Thoracic aorta (tissue), 2 donors: ENCODE measurements at regions not wholly inside any gene's neighbourhood (a gene's known extent, or its start where the extent isn't known, plus 50 kb on each side); places are given as distances from the start of the nearest gene placed in this dataset.

Experiments used
- ATAC-seq: fragments of 150-250 bp; one replicate; pipeline ENCODE4 v1.8.0; 2017; ENCODE audit warnings: low read depth; ENCODE audit not compliant: insufficient number of reproducible peaks, low FRiP score
- DNase-seq: peaks from one replicate; pipeline ENCODE4 v3.0.0-alpha.2; 2020; ENCODE audit warnings: low spot score
- H3K27ac ChIP-seq, 2 donors: fragments of 200-600 bp; sonication (generic); 1 replicate in 1 of 2; 2 replicates in 1 of 2; pipeline ENCODE4 v1.5.1; 2016; ENCODE audit warnings: mild to moderate bottlenecking in 2 of 2, moderate library complexity in 2 of 2
- H3K27me3 ChIP-seq: fragments of 200-600 bp; sonication (generic); replicated peaks from 2 replicates; pipeline ENCODE4 v1.6.0; 2016; ENCODE audit warnings: mild to moderate bottlenecking; ENCODE audit not compliant: insufficient read depth
- H3K36me3 ChIP-seq: fragments of 200-600 bp; sonication (generic); one replicate; pipeline ENCODE4 v1.5.1; 2016
- H3K4me1 ChIP-seq, 2 donors: fragments of 200-600 bp; sonication (generic); 1 replicate in 1 of 2; 2 replicates in 1 of 2; pipeline versions ENCODE4 v1.5.1 to v1.6.0; 2016; ENCODE audit warnings: low read depth in 2 of 2, mild to moderate bottlenecking in 1 of 2; ENCODE audit not compliant: control insufficient read depth in 1 of 2
- H3K4me3 ChIP-seq: fragments of 200-600 bp; sonication (generic); 2 replicates; pipeline ENCODE4 v1.5.1; 2016; ENCODE audit warnings: mild to moderate bottlenecking
- H3K9me3 ChIP-seq: fragments of 200-600 bp; sonication (generic); 2 replicates; pipeline ENCODE4 v1.5.1; 2016
- TF ChIP-seq, protein P1 (sequence below): fragments of 200-600 bp; sonication (generic); IDR thresholded peaks from one replicate; pipeline ENCODE4 v1.5.1; 2019; ENCODE audit warnings: antibody characterized with exemption

DNA sequence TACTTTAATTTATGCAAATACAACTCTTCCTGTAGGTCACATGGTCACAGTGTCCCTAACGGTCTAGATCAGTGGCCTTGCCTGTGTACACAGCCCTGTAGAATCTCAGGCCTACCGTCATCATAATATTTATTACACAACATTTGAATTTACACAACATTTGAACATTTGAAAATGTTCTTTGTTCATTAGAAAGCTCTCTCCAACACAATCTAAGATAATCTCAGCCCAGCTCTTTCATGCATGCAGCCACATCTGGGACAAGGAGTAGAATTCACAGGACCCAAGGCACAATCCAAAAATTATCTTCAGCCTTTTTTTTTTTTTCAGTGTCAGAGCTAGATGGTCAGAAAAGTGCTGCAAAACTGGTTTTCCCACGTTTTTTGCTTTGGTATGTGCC, 892.8 kb downstream of the TFAP2A start:
- no peak overlapping the region for H3K4me3 ChIP-seq
- DNase-seq: no peak
- H3K36me3 ChIP-seq: no peaks in the 10 kb centered on the region
- no peak overlapping the region for H3K27ac ChIP-seq
- TF ChIP-seq, protein P1, sequence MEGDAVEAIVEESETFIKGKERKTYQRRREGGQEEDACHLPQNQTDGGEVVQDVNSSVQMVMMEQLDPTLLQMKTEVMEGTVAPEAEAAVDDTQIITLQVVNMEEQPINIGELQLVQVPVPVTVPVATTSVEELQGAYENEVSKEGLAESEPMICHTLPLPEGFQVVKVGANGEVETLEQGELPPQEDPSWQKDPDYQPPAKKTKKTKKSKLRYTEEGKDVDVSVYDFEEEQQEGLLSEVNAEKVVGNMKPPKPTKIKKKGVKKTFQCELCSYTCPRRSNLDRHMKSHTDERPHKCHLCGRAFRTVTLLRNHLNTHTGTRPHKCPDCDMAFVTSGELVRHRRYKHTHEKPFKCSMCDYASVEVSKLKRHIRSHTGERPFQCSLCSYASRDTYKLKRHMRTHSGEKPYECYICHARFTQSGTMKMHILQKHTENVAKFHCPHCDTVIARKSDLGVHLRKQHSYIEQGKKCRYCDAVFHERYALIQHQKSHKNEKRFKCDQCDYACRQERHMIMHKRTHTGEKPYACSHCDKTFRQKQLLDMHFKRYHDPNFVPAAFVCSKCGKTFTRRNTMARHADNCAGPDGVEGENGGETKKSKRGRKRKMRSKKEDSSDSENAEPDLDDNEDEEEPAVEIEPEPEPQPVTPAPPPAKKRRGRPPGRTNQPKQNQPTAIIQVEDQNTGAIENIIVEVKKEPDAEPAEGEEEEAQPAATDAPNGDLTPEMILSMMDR: no peak
- no peaks in the 10 kb centered on the region for H3K9me3 ChIP-seq
- H3K4me1 ChIP-seq: no peaks in the 10 kb centered on the region
- no peaks in the 10 kb centered on the region for H3K27me3 ChIP-seq
- ATAC-seq: no peak

DNA sequence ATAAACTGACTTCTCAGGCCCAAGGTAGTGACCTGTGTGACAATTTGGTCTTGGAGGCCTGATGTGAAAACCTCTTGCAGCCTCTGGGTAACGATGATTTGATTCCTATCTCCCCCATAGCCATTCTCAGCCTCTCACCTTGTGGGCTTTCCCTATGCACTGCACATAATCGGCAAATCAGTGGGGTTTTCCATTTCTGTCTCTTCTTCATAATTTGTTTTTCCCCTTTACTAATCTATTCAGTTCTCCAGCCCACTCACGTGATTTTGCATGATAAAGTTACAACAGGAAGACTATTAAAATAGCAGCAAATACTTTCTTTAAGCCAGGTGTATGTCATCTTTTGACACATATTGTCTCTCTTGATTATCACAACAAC, 893.7 kb downstream of the TFAP2A start:
- no peaks in the 10 kb centered on the region for H3K36me3 ChIP-seq
- H3K9me3 ChIP-seq: no peaks in the 10 kb centered on the region
- no peaks in the 10 kb centered on the region for H3K27me3 ChIP-seq
- H3K4me3 ChIP-seq: no peak overlapping the region
- H3K4me1 ChIP-seq: no peaks in the 10 kb centered on the region
- ATAC-seq: no peak
- H3K27ac ChIP-seq: no peak overlapping the region
- DNase-seq: no peak
- TF ChIP-seq, protein P1: no peak

DNA sequence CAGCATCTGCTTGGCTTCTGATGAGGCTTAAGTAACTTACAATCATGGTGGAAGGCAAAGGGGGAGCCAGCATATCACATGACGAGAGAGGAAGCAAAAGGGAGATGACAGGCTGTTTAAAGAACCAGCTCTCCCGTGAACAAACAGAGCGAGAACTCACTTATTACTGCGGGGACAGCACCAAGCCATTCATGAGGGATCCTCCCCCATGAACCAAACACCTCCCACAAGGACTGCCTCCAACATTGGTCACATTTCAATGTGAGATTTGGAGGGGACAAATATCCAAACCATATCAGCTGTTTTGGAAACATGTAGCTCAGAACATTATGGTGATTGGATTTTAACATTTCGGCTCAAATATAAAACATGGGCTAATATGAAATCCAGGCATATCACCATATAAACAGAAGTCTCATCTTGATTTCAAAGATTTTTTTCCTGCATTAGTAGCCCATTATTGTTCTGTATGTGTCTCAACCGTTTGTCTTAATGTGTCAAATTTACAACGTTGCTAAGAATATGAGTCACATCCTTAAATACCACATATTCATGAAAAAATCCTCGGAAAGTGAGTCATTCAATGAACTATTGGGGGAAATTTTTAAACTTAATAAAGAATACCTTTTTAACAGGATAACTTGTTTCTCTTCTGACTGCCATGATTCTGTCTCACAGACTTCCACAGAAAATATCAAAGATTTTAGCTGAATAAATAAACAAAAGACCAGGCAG, 894.3 kb downstream of the TFAP2A start:
- Histone ChIP-seq H3K36me3 (no peaks in the 10 kb centered on the region), H3K27me3 (no peaks in the 10 kb centered on the region), H3K4me1 (no peaks in the 10 kb centered on the region), H3K27ac (no peak overlapping the region), H3K4me3 (no peak overlapping the region), H3K9me3 (no peaks in the 10 kb centered on the region)
- TF ChIP-seq, protein P1: no peak
- ATAC-seq (no peak), DNase-seq (no peak)

DNA sequence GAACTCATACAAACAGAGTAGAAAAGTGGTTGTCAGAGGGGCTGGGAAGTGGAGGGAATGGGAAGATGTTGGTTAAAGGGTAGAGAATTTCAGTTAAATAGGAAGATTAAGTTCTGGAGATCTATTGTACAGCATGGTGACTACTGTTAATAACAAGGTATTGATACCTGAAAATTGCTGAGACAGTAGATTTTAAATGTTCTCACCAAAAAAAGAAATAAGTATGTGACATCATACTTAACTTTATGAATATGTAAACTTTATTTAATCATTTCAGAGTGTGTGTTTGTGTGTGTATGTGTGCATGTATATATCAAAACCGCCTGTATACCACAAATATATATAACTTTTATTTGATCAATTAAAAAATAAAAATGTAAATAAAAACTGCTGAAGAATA, 896.4 kb downstream of the TFAP2A start:
- Histone ChIP-seq H3K4me3 (no peak overlapping the region), H3K4me1 (no peaks in the 10 kb centered on the region), H3K9me3 (no peaks in the 10 kb centered on the region), H3K27me3 (no peaks in the 10 kb centered on the region), H3K27ac (no peak overlapping the region), H3K36me3 (no peaks in the 10 kb centered on the region)
- TF ChIP-seq, protein P1: no peak
- DNase-seq (no peak), ATAC-seq (no peak)

DNA sequence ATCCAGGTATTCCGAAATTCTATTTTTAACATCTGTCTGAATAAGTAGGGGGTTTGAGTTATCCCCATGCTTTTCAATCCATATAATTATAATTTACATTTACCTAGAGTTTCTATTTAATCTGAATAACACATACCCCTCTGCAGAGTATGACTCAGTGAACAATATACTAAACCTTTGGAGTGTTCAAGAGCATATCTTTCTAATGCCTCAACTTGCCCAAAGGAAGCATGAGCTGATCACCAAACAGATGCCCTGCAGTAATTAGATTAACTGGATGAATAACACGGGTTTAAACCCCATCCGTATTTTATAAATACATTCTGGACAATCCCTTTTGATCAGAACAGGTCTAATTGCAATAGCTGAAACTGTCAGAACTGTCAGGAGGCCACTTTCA, 897.1 kb downstream of the TFAP2A start:
- H3K4me1 ChIP-seq: no peaks in the 10 kb centered on the region
- H3K27ac ChIP-seq: no peak overlapping the region
- H3K4me3 ChIP-seq: no peak overlapping the region
- no peak for DNase-seq
- H3K9me3 ChIP-seq: no peaks in the 10 kb centered on the region
- H3K27me3 ChIP-seq: no peaks in the 10 kb centered on the region
- TF ChIP-seq, protein P1: no peak
- no peak for ATAC-seq
- H3K36me3 ChIP-seq: no peaks in the 10 kb centered on the region
